SK-N-SH treated with all-trans-retinoic acid at 6 μM for 48 hours (cell line): ENCODE measurements at regions not wholly inside any gene's neighbourhood (a gene's known extent, or its start where the extent isn't known, plus 50 kb on each side); places are given as distances from the start of the nearest gene placed in this dataset.

Experiments
- ARNTL ChIP-seq: fragments of 450-650 bp; formaldehyde crosslinking; IDR thresholded peaks from 2 replicates; pipeline ENCODE4 v1.5.0; 2020; ENCODE audit warnings: low read depth, mild to moderate bottlenecking, moderate library complexity, borderline replicate concordance
- BACH2 ChIP-seq: fragments of 250-450 bp; sonication (Bioruptor Pico); IDR thresholded peaks from 2 replicates; pipeline ENCODE4 v1.9.0; 2021; ENCODE audit warnings: mild to moderate bottlenecking, borderline replicate concordance
- CREB5 ChIP-seq: fragments of 250-450 bp; sonication (Bioruptor Pico); IDR thresholded peaks from 2 replicates; pipeline ENCODE4 v1.5.1; 2020; ENCODE audit warnings: low read depth, mild to moderate bottlenecking, moderate library complexity
- ISL1 ChIP-seq: fragments of 250-450 bp; sonication (Bioruptor Pico); IDR thresholded peaks from 2 replicates; pipeline ENCODE4 v2.1.2; 2022; ENCODE audit warnings: mild to moderate bottlenecking, moderate library complexity
- OSR1 ChIP-seq: fragments of 250-450 bp; sonication (Bioruptor Pico); IDR thresholded peaks from 2 replicates; pipeline ENCODE4 v1.8.0; 2022; ENCODE audit warnings: moderate library complexity, mild to moderate bottlenecking, inconsistent platforms
- PATZ1 ChIP-seq: fragments of 250-450 bp; sonication (Bioruptor Pico); IDR thresholded peaks from 2 replicates; pipeline ENCODE4 v1.8.0; 2020; ENCODE audit warnings: mild to moderate bottlenecking, moderate library complexity, borderline replicate concordance
- TCF4 ChIP-seq: fragments of 250-450 bp; sonication (Bioruptor Pico); IDR thresholded peaks from 2 replicates; pipeline ENCODE4 v1.8.0; 2021; ENCODE audit warnings: mild to moderate bottlenecking, moderate library complexity, borderline replicate concordance
- ZNF565 ChIP-seq: fragments of 450-650 bp; formaldehyde crosslinking; conservative IDR thresholded peaks from 2 replicates; pipeline ENCODE4 v1.5.0; 2020; ENCODE audit warnings: low read depth, mild to moderate bottlenecking, moderate library complexity
- ZNF70 ChIP-seq: fragments of 450-650 bp; formaldehyde crosslinking; IDR thresholded peaks from 2 replicates; pipeline ENCODE4 v1.5.0; 2020; ENCODE audit warnings: mild to moderate bottlenecking, moderate library complexity
- TF ChIP-seq, protein P1 (sequence below): fragments of 250-450 bp; sonication (Bioruptor Pico); IDR thresholded peaks from 2 replicates; pipeline ENCODE4 v1.5.0; 2020; ENCODE audit warnings: mild to moderate bottlenecking, moderate library complexity

DNA sequence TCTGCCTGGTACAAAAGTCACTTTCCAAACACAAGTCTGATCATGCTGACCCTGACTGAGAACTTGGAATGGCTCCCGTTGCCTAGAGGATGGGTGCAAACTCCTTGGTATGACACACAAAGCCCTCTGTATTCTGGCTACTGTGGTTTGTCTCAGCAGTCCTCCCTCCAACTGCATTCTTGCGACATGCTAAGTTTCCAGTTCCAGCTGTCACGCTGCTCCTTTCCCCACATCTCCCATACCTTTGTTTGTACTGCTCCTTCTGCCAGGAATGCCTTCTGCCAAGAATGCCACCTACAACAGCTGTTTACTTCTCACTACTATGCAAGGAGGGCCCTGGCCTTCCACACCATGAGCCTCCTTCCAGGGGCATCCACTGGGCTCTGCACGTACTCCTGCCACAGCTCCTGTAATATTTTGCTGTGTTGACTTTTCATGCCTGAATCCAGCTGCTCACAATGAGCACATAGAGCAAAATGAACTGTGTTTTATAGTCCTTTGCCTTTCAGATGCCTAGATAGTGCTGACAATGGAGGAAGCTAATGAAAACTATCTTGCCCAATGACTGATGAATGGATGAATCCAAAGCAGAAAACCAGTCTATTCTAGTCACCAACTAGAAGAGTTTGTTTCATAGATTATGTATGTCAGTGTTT, 543.7 kb downstream of the EFNB2 start:
- no peak for TF ChIP-seq ISL1
- TF ChIP-seq ZNF70, result no peak
- TF ChIP-seq OSR1 (CRISPR knock-in tag), result no peak
- TF ChIP-seq ARNTL (CRISPR knock-in tag), result no peak
- no peak for TF ChIP-seq TCF4
- no peak for TF ChIP-seq CREB5 (CRISPR knock-in tag)
- no peak for TF ChIP-seq PATZ1 (CRISPR knock-in tag)
- TF ChIP-seq ZNF565, result no peak
- no peak for TF ChIP-seq BACH2 (CRISPR knock-in tag)
- TF ChIP-seq, protein P1, sequence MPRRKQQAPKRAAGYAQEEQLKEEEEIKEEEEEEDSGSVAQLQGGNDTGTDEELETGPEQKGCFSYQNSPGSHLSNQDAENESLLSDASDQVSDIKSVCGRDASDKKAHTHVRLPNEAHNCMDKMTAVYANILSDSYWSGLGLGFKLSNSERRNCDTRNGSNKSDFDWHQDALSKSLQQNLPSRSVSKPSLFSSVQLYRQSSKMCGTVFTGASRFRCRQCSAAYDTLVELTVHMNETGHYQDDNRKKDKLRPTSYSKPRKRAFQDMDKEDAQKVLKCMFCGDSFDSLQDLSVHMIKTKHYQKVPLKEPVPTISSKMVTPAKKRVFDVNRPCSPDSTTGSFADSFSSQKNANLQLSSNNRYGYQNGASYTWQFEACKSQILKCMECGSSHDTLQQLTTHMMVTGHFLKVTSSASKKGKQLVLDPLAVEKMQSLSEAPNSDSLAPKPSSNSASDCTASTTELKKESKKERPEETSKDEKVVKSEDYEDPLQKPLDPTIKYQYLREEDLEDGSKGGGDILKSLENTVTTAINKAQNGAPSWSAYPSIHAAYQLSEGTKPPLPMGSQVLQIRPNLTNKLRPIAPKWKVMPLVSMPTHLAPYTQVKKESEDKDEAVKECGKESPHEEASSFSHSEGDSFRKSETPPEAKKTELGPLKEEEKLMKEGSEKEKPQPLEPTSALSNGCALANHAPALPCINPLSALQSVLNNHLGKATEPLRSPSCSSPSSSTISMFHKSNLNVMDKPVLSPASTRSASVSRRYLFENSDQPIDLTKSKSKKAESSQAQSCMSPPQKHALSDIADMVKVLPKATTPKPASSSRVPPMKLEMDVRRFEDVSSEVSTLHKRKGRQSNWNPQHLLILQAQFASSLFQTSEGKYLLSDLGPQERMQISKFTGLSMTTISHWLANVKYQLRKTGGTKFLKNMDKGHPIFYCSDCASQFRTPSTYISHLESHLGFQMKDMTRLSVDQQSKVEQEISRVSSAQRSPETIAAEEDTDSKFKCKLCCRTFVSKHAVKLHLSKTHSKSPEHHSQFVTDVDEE, result no peak
